ENCODE measurements at regions not wholly inside any gene's neighbourhood (a gene's known extent, or its start where the extent isn't known, plus 50 kb on each side); places are given as distances from the start of the nearest gene placed in this dataset.

- in situ Hi-C loops (cut with MboI; ENCODE audit: low sequenced_read_pairs), result no loop called here
- Histone ChIP-seq H4K20me1 (ENCODE audit: insufficient read depth, low read length) (no peaks in the 10 kb centered on the region), H3K27me3 (ENCODE audit: control insufficient read depth, insufficient read depth, low read length) (peaks cover 2% of the 10 kb centered on the region), H3K4me1 (ENCODE audit: control insufficient read depth, insufficient read depth, low read length) (no peaks in the 10 kb centered on the region), H2BK5ac (ENCODE audit: low read depth, low read length, poor library complexity, severe bottlenecking) (no peak overlapping the region), H4K8ac (ENCODE audit: low read depth in 2 of 2, low read length in 2 of 2) (no peak overlapping the region), H3K4me2 (ENCODE audit: low read depth, low read length) (no peak overlapping the region), H3K14ac (replicated peaks; ENCODE audit: low read depth, low read length) (no peak overlapping the region), H3K18ac (ENCODE audit: low read depth, low read length) (no peak overlapping the region), H3K4me3 (ENCODE audit: insufficient read depth, low read depth, low read length) (no peak overlapping the region), H3K9ac (ENCODE audit: low read depth, low read length) (no peak overlapping the region), H2BK120ac (ENCODE audit: low read depth, low read length) (no peak overlapping the region), H3K23ac (ENCODE audit: low read depth, low read length) (no peak overlapping the region), H4K91ac (ENCODE audit: insufficient read depth, low read depth, low read length) (no peak overlapping the region), H3K36me3 (ENCODE audit: control insufficient read depth, insufficient read depth, low read length) (no peaks in the 10 kb centered on the region), H3K79me1 (ENCODE audit: low read depth in 1 of 2, low read length in 2 of 2) (no peaks in the 10 kb centered on the region), H2AK9ac (replicated peaks; ENCODE audit: low read depth, low read length, poor library complexity) (no peak overlapping the region), H2BK15ac (ENCODE audit: low read depth, low read length) (no peak overlapping the region), H2AK5ac (ENCODE audit: low read depth, low read length) (no peak overlapping the region), H2AFZ (replicated peaks; ENCODE audit: low read length, poor library complexity) (no peak overlapping the region), H3K9me3 (ENCODE audit: control insufficient read depth, insufficient read depth, low read length) (no peaks in the 10 kb centered on the region), H3K9me1 (ENCODE audit: insufficient read depth, low read length) (no peaks in the 10 kb centered on the region), H3K4ac (ENCODE audit: low read depth, low read length) (no peak overlapping the region), H3K56ac (ENCODE audit: extremely low read depth, insufficient read depth, low read length) (no peak overlapping the region), H2BK20ac (ENCODE audit: low read depth, low read length) (no peak overlapping the region), H4K5ac (ENCODE audit: low read depth, low read length) (no peak overlapping the region), H3K27ac (ENCODE audit: insufficient read depth, low read length) (no peak overlapping the region)
- ChIA-PET CTCF (no interaction called here), POLR2A (ENCODE audit: unreplicated experiment) (no interaction called here)
- TF ChIP-seq USF2 (IDR thresholded peaks at IDR 0.05; ENCODE audit: low read depth, low read length), result no peak
- TF ChIP-seq ELK1 (IDR thresholded peaks at IDR 0.05; ENCODE audit: borderline replicate concordance, low read depth, low read length), result no peak
- TF ChIP-seq NFE2L2 (IDR thresholded peaks at IDR 0.05; ENCODE audit: low read depth, low read length), result no peak
- no peak for TF ChIP-seq MXI1 (IDR thresholded peaks at IDR 0.05; ENCODE audit: borderline replicate concordance, low read depth, low read length)
- TF ChIP-seq RCOR1 (IDR thresholded peaks at IDR 0.05; ENCODE audit: insufficient replicate concordance, low read length), result no peak
- TF ChIP-seq SMC3 (IDR thresholded peaks at IDR 0.05; ENCODE audit: low read depth, low read length), result no peak
- no peak for TF ChIP-seq CHD1 (IDR thresholded peaks at IDR 0.05; ENCODE audit: low read depth, low read length)
- no peak for TF ChIP-seq MAFK (IDR thresholded peaks at IDR 0.05; ENCODE audit: low read depth, low read length)
- no peak for TF ChIP-seq RFX5 (IDR thresholded peaks at IDR 0.05; ENCODE audit: low read depth, low read length)
- no peak for TF ChIP-seq CEBPB (IDR thresholded peaks at IDR 0.05; ENCODE audit: low read depth, low read length)
- TF ChIP-seq BHLHE40 (IDR thresholded peaks at IDR 0.05; ENCODE audit: low read depth, low read length), result no peak
- TF ChIP-seq RAD21 (IDR thresholded peaks at IDR 0.05; ENCODE audit: low read length), result no peak
- TF ChIP-seq CTCF (conservative IDR thresholded peaks at IDR 0.05; ENCODE audit: low read depth, low read length), result no peak
- TF ChIP-seq FOS (IDR thresholded peaks at IDR 0.05; ENCODE audit: low read depth, low read length), result no peak
- BruUV-seq (replicated peaks), result no TSS peak
- intact Hi-C loops (cut with micrococcal nuclease), result loop anchor here (10.0 kb wide), 1 partner anchor 143 kb away; no protein-coding TSS in a partner anchor
- DNase-seq, result no peak
- ATAC-seq (ENCODE audit: low read depth), result no peak
- WGBS, 2 experiments (ENCODE audit: extremely low coverage in 2 of 2, insufficient read length in 1 of 2), result 8% methylated on average over 2 of the region's 6 CpGs; no CpG with 5 or more reads in 1 of the 2 experiments
- dilution Hi-C loops (cut with HindIII; ENCODE audit: low sequenced_read_pairs, unreplicated experiment), result no loop called here
Measured at GRCh38 chr12:3381059-3382047, 109.7 kb upstream of the PRMT8 start.

All from IMR-90 (cell line).